ENCODE measurements at regions not wholly inside any gene's neighbourhood (a gene's known extent, or its start where the extent isn't known, plus 50 kb on each side); places are given as distances from the start of the nearest gene placed in this dataset.

DNA sequence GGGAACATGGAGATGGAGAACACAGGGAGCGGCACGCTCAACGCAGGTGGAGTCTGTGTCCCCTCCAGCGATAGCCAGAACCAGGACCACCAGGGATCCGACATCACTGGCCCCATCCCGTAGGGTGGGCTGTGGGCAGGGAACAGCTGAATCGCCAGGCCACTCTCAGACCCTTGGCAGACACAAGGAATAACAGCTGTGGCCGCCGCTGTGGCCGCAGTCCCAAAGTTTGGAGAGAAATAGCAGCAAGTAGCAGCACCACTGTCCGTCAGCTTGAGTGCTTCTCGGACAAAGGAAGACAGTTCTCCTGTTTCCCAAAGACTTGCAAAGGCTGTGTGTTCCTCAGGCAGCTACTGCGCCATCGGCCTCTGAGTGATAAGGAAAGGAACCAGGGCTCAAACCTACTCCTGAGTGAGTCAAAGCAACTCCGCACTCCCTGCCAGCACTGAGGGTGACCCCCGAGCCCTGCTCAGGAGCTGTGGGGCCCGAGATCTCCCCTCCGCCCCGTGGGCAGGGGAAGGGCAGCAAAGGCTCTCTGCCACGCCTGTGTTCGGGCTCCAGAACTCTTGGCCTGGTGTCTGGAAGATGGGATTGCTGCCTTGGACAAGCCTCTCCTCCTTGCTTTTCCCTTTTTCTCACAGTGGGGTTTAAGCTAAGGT, 82.3 kb upstream of the FAM20C start:
- DNase-seq (ENCODE audit: low read depth, low spot score) = no peak
- no peak overlapping the region for H3K4me3 ChIP-seq (ENCODE audit: low read depth, low read length)
- in situ Hi-C loops (cut with HindIII; ENCODE audit: low sequenced_read_pairs) = no loop called here
- TF ChIP-seq, protein P1, sequence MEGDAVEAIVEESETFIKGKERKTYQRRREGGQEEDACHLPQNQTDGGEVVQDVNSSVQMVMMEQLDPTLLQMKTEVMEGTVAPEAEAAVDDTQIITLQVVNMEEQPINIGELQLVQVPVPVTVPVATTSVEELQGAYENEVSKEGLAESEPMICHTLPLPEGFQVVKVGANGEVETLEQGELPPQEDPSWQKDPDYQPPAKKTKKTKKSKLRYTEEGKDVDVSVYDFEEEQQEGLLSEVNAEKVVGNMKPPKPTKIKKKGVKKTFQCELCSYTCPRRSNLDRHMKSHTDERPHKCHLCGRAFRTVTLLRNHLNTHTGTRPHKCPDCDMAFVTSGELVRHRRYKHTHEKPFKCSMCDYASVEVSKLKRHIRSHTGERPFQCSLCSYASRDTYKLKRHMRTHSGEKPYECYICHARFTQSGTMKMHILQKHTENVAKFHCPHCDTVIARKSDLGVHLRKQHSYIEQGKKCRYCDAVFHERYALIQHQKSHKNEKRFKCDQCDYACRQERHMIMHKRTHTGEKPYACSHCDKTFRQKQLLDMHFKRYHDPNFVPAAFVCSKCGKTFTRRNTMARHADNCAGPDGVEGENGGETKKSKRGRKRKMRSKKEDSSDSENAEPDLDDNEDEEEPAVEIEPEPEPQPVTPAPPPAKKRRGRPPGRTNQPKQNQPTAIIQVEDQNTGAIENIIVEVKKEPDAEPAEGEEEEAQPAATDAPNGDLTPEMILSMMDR (IDR thresholded peaks at IDR 0.05; ENCODE audit: low read depth, low read length) = no peak

DNA sequence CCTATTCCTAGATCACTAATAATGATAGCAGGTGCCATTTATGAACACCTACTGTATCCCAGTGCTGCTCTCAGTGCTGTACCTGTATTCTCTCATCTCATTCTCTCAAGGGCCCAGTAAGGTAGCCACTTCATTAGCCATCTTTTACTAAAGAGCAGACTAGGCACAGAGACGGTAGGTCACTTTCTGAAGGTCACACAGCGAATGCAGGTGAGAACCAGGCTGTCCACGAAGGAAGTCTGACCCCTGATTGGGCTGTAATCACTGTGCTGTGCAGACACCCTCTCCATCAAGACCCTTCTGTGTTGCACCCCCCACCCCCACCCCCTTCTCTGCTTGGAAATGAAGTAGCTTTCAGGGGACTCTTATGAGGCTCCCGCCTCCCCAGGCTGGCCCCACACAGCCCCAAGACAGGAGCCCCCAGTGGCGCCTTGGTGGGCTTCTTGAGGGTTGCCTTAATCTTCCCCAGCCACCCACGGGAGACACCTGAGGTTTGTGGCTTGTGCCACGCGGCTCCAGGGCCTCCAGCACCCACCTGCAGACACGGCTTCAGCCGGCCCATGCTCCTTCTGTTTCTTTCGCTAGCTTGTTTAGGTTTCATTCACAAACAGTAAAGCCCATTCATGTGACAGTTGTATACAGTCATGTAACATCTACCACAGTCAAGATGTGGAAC, 81.7 kb upstream of the FAM20C start:
- TF ChIP-seq, protein P1 (IDR thresholded peaks at IDR 0.05; ENCODE audit: low read depth, low read length) = no peak
- no peak for DNase-seq (ENCODE audit: low read depth, low spot score)
- in situ Hi-C loops (cut with HindIII; ENCODE audit: low sequenced_read_pairs) = no loop called here
- H3K4me3 ChIP-seq (ENCODE audit: low read depth, low read length) = no peak overlapping the region

DNA sequence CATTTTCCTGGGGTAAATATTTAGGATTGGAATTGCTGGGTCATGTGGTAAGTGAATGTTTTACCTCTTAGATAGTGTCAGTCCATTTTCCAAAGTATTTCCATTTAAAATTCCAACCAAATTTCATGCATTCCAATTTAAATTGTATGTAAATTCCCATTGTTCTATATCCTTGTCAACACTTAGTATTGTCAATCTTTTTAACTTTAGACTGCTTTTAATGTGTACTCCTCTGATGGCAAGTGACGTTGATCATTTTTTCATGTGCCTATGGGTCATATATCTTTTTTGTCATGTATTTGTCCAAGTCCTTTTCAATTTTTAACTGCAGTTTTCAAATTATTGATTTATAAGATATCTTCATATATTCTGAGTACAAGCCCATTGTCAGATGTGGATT, 80.8 kb upstream of the FAM20C start:
- no peak overlapping the region for H3K4me3 ChIP-seq (ENCODE audit: low read depth, low read length)
- TF ChIP-seq, protein P1 (IDR thresholded peaks at IDR 0.05; ENCODE audit: low read depth, low read length) = no peak
- in situ Hi-C loops (cut with HindIII; ENCODE audit: low sequenced_read_pairs) = no loop called here
- DNase-seq (ENCODE audit: low read depth, low spot score) = no peak

DNA sequence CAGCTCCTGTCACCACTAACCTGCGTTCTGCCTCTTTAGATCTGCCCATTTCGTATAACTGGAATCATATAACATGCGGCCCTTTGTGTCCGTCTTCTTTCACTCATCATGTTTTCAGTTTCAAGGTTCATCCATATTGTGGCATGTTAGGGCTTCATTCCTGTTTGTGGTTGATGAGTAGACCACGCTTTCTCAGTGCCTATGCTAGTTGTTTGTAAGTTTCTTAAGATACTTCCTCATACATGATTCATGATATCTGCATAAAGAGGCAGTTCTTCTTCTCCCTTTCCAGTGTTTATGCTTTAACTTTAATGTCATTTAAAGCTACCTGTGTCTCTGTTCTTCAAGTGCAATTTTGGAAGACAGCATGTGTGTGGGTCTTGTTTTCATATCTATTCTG, 79.5 kb upstream of the FAM20C start:
- in situ Hi-C loops (cut with HindIII; ENCODE audit: low sequenced_read_pairs) = no loop called here
- TF ChIP-seq, protein P1 (IDR thresholded peaks at IDR 0.05; ENCODE audit: low read depth, low read length) = no peak
- no peak for DNase-seq (ENCODE audit: low read depth, low spot score)

DNA sequence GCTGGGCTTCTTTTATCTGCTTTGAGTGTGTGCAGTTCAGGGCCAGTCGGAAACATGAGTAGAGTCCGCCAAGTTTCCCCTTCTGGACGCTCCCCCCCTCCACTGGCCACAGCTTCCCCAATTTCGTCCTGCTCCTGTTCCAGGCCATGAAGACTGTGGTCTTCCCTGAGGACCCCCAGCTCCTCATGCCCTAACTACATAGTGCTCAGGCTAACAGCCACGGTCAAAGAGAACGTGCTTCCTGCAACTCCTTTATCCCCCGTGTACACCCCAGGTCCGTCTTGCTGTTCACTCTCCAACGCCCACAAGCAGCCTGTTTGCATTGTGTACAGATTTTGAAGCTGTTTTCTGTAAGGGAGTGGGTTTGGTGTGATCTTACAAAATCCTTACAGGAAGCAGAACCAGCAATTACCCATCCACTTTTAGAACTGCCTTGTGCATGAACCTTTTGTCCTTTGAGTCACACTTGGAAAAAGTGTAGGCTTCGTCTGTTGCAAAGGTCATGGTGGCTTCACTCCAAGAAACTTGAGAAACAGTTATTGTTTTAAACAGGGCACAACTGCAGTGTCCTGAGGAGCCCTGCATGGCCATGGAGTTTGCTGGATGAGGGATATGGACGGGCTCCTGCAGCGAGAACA, 77.0 kb upstream of the FAM20C start:
- peak; percentile 13 for DNase-seq (ENCODE audit: low read depth, low spot score)

More for the DNA sequence above, 79.5 kb upstream of the FAM20C start:
- no peak overlapping the region for H3K4me3 ChIP-seq (ENCODE audit: low read depth, low read length)

DNA sequence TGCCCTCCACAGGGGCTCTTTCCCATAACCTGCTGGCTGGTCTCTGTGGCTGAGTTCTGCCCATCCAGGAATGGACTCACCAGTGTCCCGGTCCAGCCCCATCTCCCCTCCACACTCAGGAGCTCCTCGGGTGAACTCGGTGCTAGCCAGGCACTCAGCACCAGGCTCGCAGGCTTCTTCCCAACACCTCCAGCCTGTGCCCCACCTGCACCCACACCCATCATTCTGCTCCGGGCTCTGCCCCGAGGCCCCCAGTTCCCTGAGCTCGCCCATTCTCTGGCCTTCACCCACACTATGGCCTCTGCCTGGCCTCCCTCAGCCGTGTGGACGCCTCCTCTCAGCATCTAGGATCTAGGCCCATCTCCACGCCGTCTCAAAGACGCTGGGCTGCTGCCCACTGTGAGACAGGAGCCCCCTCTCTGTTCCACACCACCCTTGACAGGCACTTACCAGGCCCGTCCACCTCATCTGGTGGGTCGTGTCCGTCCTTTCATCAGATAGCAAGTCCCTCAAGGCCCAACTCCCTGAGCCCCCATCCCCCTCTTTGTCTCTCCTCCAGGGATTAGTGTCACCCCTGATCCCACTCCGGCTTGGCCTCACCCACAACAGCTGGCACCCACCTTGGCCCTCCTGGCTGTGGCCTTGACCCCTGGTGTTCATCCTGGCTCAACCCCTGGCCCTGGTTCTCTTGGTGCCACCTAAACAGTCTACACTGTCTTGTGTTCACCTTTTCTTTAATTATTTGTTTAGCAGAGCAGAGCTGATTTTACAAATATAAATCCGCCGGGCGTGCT, 76.0 kb upstream of the FAM20C start:
- no peak overlapping the region for H3K4me3 ChIP-seq (ENCODE audit: low read depth, low read length)
- in situ Hi-C loops (cut with HindIII; ENCODE audit: low sequenced_read_pairs) = no loop called here
- DNase-seq (ENCODE audit: low read depth, low spot score) = no peak
- TF ChIP-seq, protein P1 (IDR thresholded peaks at IDR 0.05; ENCODE audit: low read depth, low read length) = no peak

More for the DNA sequence above, 77.0 kb upstream of the FAM20C start:
- H3K4me3 ChIP-seq (ENCODE audit: low read depth, low read length) = no peak overlapping the region
- in situ Hi-C loops (cut with HindIII; ENCODE audit: low sequenced_read_pairs) = no loop called here
- TF ChIP-seq, protein P1 (IDR thresholded peaks at IDR 0.05; ENCODE audit: low read depth, low read length) = no peak
